ENCODE measurements at regions not wholly inside any gene's neighbourhood (a gene's known extent, or its start where the extent isn't known, plus 50 kb on each side); places are given as distances from the start of the nearest gene placed in this dataset.

DNA sequence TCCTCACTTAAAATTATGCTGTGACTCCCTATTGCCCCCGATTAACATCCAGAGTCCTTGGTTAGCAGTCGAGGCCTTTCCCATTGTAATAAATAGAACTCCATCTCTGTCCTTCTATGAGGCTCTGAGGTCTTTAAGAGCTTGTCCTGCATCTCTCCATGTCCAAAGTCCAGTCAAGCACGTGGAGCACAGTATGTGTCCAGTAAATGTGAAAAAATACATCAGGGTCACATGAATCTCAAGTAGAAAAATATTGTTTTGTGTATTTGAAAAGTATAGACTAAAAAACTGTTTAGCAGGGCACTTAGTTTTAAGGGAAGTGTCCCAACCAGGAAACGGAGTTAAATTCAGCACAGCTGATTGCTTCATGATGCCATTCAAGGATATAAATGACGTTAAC lies 298.8 kb upstream of the TENM4 start:
- Histone ChIP-seq H3K23me2 (ENCODE audit: low read depth, low read length) (no peaks in the 10 kb centered on the region; the same call in 1 of the 2 replicates), H3K79me1 (ENCODE audit: low read depth, low read length) (no peaks in the 10 kb centered on the region), H3K56ac (replicated peaks; ENCODE audit: insufficient read length, low read depth, low read length) (no peak overlapping the region), H2BK15ac (ENCODE audit: low read length) (no peak overlapping the region), H3K23ac (ENCODE audit: insufficient read length) (no peak overlapping the region), H3K18ac (ENCODE audit: extremely low read depth, low read length) (no peak overlapping the region), H3K9me3 (ENCODE audit: insufficient read depth in 2 of 2, low read depth in 1 of 2, low read length in 1 of 2) (no peaks in the 10 kb centered on the region), H4K8ac (ENCODE audit: extremely low read depth, insufficient read depth, low read length) (no peak overlapping the region), H4K5ac (ENCODE audit: insufficient read length, low read depth, low read length) (no peak overlapping the region), H3K79me2 (ENCODE audit: control insufficient read depth in 1 of 2, insufficient read depth in 2 of 2, low read length in 2 of 2) (no peaks in the 10 kb centered on the region), H3K4me1 (replicated peaks in 1 of 4; ENCODE audit: control insufficient read depth in 3 of 4, insufficient read depth in 4 of 4, low read length in 3 of 4) (no peaks in the 10 kb centered on the region), H3K36me3 (ENCODE audit: control insufficient read depth in 2 of 4, insufficient read depth in 4 of 4, low read length in 3 of 4) (no peaks in the 10 kb centered on the region), H3K4ac (replicated peaks; ENCODE audit: insufficient read length, low read depth, low read length) (no peak overlapping the region), H2BK120ac (replicated peaks; ENCODE audit: low read depth, low read length) (no peak overlapping the region), H2BK12ac (ENCODE audit: low read depth, low read length) (no peak overlapping the region), H3K4me3 (ENCODE audit: extremely low read depth in 1 of 4, insufficient read depth in 2 of 4, low read depth in 3 of 4, low read length in 4 of 4) (no peak overlapping the region), H3K27me3 (replicated peaks in 1 of 4; ENCODE audit: control insufficient read depth in 3 of 4, extremely low read depth in 1 of 4, insufficient read depth in 3 of 4, low read length in 3 of 4) (no peaks in the 10 kb centered on the region), H2BK5ac (ENCODE audit: low read depth, low read length) (no peak overlapping the region), H3K14ac (ENCODE audit: insufficient read length) (no peak overlapping the region), H2AFZ (ENCODE audit: low read length) (no peak overlapping the region), H3K9ac (replicated peaks in 1 of 4; ENCODE audit: extremely low read depth in 1 of 4, low read depth in 3 of 4, low read length in 3 of 4) (no peak overlapping the region), H3K4me2 (ENCODE audit: insufficient read depth in 1 of 2, low read depth in 2 of 2, low read length in 2 of 2) (no peak overlapping the region), H3K27ac (ENCODE audit: low read depth, low read length) (no peak overlapping the region), H4K91ac (replicated peaks; ENCODE audit: insufficient read length, low read length) (no peak overlapping the region), H2AK5ac (ENCODE audit: low read depth, low read length) (no peak overlapping the region), H2BK20ac (ENCODE audit: low read length) (no peak overlapping the region), H4K20me1 (replicated peaks in 1 of 2; ENCODE audit: control insufficient read depth in 1 of 2, insufficient read depth in 2 of 2, low read length in 2 of 2) (no peaks in the 10 kb centered on the region)
- POLR2A ChIA-PET (ENCODE audit: partially characterized antibody) = no interaction called here
- CTCF ChIA-PET (ENCODE audit: partially characterized antibody) = interaction anchor here (0.5 kb wide), 1 partner anchor 21 kb away, joined by 3 read pairs; no protein-coding TSS in a partner anchor
- no peak for FAIRE-seq
- 82% methylated on average over 5 of the region's 5 CpGs; no CpG with 5 or more reads in 1 of the 2 experiments for WGBS, 2 experiments (ENCODE audit: extremely low coverage in 1 of 2, insufficient coverage in 1 of 2, insufficient read length in 1 of 2, insufficient replicate concordance in 2 of 2, low coverage in 1 of 2, low lambda C conversion rate in 2 of 2, missing lambda C conversion rate in 1 of 2)
- no peak for DNase-seq (ENCODE audit: low read depth in 1 of 2, low spot score in 2 of 2)
- TF ChIP-seq, protein P1, sequence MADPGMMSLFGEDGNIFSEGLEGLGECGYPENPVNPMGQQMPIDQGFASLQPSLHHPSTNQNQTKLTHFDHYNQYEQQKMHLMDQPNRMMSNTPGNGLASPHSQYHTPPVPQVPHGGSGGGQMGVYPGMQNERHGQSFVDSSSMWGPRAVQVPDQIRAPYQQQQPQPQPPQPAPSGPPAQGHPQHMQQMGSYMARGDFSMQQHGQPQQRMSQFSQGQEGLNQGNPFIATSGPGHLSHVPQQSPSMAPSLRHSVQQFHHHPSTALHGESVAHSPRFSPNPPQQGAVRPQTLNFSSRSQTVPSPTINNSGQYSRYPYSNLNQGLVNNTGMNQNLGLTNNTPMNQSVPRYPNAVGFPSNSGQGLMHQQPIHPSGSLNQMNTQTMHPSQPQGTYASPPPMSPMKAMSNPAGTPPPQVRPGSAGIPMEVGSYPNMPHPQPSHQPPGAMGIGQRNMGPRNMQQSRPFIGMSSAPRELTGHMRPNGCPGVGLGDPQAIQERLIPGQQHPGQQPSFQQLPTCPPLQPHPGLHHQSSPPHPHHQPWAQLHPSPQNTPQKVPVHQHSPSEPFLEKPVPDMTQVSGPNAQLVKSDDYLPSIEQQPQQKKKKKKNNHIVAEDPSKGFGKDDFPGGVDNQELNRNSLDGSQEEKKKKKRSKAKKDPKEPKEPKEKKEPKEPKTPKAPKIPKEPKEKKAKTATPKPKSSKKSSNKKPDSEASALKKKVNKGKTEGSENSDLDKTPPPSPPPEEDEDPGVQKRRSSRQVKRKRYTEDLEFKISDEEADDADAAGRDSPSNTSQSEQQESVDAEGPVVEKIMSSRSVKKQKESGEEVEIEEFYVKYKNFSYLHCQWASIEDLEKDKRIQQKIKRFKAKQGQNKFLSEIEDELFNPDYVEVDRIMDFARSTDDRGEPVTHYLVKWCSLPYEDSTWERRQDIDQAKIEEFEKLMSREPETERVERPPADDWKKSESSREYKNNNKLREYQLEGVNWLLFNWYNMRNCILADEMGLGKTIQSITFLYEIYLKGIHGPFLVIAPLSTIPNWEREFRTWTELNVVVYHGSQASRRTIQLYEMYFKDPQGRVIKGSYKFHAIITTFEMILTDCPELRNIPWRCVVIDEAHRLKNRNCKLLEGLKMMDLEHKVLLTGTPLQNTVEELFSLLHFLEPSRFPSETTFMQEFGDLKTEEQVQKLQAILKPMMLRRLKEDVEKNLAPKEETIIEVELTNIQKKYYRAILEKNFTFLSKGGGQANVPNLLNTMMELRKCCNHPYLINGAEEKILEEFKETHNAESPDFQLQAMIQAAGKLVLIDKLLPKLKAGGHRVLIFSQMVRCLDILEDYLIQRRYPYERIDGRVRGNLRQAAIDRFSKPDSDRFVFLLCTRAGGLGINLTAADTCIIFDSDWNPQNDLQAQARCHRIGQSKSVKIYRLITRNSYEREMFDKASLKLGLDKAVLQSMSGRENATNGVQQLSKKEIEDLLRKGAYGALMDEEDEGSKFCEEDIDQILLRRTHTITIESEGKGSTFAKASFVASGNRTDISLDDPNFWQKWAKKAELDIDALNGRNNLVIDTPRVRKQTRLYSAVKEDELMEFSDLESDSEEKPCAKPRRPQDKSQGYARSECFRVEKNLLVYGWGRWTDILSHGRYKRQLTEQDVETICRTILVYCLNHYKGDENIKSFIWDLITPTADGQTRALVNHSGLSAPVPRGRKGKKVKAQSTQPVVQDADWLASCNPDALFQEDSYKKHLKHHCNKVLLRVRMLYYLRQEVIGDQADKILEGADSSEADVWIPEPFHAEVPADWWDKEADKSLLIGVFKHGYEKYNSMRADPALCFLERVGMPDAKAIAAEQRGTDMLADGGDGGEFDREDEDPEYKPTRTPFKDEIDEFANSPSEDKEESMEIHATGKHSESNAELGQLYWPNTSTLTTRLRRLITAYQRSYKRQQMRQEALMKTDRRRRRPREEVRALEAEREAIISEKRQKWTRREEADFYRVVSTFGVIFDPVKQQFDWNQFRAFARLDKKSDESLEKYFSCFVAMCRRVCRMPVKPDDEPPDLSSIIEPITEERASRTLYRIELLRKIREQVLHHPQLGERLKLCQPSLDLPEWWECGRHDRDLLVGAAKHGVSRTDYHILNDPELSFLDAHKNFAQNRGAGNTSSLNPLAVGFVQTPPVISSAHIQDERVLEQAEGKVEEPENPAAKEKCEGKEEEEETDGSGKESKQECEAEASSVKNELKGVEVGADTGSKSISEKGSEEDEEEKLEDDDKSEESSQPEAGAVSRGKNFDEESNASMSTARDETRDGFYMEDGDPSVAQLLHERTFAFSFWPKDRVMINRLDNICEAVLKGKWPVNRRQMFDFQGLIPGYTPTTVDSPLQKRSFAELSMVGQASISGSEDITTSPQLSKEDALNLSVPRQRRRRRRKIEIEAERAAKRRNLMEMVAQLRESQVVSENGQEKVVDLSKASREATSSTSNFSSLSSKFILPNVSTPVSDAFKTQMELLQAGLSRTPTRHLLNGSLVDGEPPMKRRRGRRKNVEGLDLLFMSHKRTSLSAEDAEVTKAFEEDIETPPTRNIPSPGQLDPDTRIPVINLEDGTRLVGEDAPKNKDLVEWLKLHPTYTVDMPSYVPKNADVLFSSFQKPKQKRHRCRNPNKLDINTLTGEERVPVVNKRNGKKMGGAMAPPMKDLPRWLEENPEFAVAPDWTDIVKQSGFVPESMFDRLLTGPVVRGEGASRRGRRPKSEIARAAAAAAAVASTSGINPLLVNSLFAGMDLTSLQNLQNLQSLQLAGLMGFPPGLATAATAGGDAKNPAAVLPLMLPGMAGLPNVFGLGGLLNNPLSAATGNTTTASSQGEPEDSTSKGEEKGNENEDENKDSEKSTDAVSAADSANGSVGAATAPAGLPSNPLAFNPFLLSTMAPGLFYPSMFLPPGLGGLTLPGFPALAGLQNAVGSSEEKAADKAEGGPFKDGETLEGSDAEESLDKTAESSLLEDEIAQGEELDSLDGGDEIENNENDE (IDR thresholded peaks at IDR 0.05; ENCODE audit: insufficient replicate concordance, low read length) = no peak

Data from H1 (cell line).